ENCODE measurements at regions not wholly inside any gene's neighbourhood (a gene's known extent, or its start where the extent isn't known, plus 50 kb on each side); places are given as distances from the start of the nearest gene placed in this dataset.

- ChIA-PET CTCF (ENCODE audit: low intra/inter-chr PET ratio) (no interaction called here), POLR2A (no interaction called here)
- DNase-seq (ENCODE audit: extremely low read depth in 1 of 4, low spot score in 3 of 4) (no peak), FAIRE-seq (no peak), ATAC-seq (no peak)
- no peaks in the 10 kb centered on the region for H3K4me1 ChIP-seq (replicated peaks in 1 of 2; ENCODE audit: control insufficient read depth in 2 of 2, insufficient read depth in 2 of 2, low read length in 2 of 2)
- no peaks in the 10 kb centered on the region for H4K20me1 ChIP-seq (replicated peaks; ENCODE audit: control insufficient read depth, insufficient read depth, low read length)
- no TSS peak for BruUV-seq (replicated peaks)
- intact Hi-C loops (cut with micrococcal nuclease): no loop called here
- no peak overlapping the region for H3K4me3 ChIP-seq
- H3K79me2 ChIP-seq (ENCODE audit: control insufficient read depth, insufficient read depth, low read length): no peaks in the 10 kb centered on the region
- H3K9me1 ChIP-seq (ENCODE audit: control insufficient read depth, insufficient read depth, low read length): no peaks in the 10 kb centered on the region
- WGBS (ENCODE audit: insufficient coverage, low coverage, missing lambda C conversion rate): 3% methylated on average over 3 of the region's 3 CpGs
- H3K9me3 ChIP-seq (replicated peaks; ENCODE audit: control insufficient read depth, insufficient read depth, low read depth, low read length): no peaks in the 10 kb centered on the region
- H3K36me3 ChIP-seq (ENCODE audit: control insufficient read depth, insufficient read depth, low read length): no peaks in the 10 kb centered on the region
- no peak overlapping the region for H3K4me2 ChIP-seq (ENCODE audit: insufficient read depth, low read length)
- no peak overlapping the region for H2AFZ ChIP-seq (ENCODE audit: low read depth, low read length)
- H3K27me3 ChIP-seq (ENCODE audit: control insufficient read depth in 2 of 2, insufficient read depth in 2 of 2, low read length in 2 of 2): no peaks in the 10 kb centered on the region
- TF ChIP-seq IFI16 (CRISPR knock-in tag; IDR thresholded peaks at IDR 0.05) (no peak), CCAR2 (IDR thresholded peaks at IDR 0.05; ENCODE audit: low read depth, low read length) (no peak), NFYB (IDR thresholded peaks at IDR 0.05; ENCODE audit: extremely low read depth, insufficient read length) (no peak), CTBP1 (IDR thresholded peaks at IDR 0.05; ENCODE audit: borderline replicate concordance) (no peak), PHF21A (IDR thresholded peaks at IDR 0.05; ENCODE audit: borderline replicate concordance, low read depth) (no peak), RB1 (IDR thresholded peaks at IDR 0.05; ENCODE audit: low read depth) (no peak), SUPT5H (IDR thresholded peaks at IDR 0.05) (no peak), TEAD2 (tag; IDR thresholded peaks at IDR 0.05) (no peak), ZKSCAN3 (CRISPR knock-in tag; IDR thresholded peaks at IDR 0.05) (no peak)
- TF ChIP-seq, protein P1, sequence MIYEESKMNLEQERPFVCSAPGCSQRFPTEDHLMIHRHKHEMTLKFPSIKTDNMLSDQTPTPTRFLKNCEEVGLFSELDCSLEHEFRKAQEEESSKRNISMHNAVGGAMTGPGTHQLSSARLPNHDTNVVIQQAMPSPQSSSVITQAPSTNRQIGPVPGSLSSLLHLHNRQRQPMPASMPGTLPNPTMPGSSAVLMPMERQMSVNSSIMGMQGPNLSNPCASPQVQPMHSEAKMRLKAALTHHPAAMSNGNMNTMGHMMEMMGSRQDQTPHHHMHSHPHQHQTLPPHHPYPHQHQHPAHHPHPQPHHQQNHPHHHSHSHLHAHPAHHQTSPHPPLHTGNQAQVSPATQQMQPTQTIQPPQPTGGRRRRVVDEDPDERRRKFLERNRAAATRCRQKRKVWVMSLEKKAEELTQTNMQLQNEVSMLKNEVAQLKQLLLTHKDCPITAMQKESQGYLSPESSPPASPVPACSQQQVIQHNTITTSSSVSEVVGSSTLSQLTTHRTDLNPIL (CRISPR knock-in tag; IDR thresholded peaks at IDR 0.05): no peak
- in situ Hi-C loops (cut with MboI): no loop called here
- no peak overlapping the region for H3K9ac ChIP-seq (ENCODE audit: insufficient read depth in 1 of 2, low read depth in 2 of 2, low read length in 2 of 2)
- no peak overlapping the region for H3K27ac ChIP-seq (ENCODE audit: extremely low read depth, low read depth, low read length)
These were observed 116.9 kb upstream of the SMC2 start for GRCh38 chr9:103977163-103977562.
